GM19043 (cell line): ENCODE measurements at regions not wholly inside any gene's neighbourhood (a gene's known extent, or its start where the extent isn't known, plus 50 kb on each side); places are given as distances from the start of the nearest gene placed in this dataset.
A peak's percentile ranks its signal among the peaks of the same experiment; 100 is the strongest.

Experiments used
- ATAC-seq: cut with Tn5 transposase; IDR thresholded peaks from one replicate; pipeline ENCODE4 v1.9.1; 2021; ENCODE audit warnings: low read depth; ENCODE audit not compliant: unreplicated experiment

DNA sequence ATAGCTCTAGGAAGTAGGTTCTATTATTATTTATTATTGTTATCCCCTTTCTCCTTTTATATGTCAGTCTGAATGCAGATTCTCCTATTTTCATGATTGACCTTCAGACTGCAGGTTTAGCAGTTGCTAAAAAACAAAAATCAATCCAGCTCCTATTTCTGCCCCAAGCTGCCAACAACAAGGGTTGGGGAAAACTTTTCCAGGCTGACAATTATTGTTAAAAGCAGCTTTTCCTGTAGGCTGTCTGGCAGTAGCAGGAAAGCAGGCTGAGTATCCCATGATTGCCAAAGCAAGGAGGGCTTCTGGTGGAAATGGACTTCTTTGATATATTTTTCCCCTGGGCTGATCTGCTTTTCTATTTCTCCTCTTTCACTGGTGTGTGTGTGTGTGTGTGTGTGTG is 78.0 kb upstream of the CTLA4 start:
- no peak for ATAC-seq

GRCh38 chr2:203790134-203790852 is 77.3 kb upstream of the CTLA4 start:
- no peak for ATAC-seq

GRCh38 chr2:203796248-203797010 is 71.1 kb upstream of the CTLA4 start:
- no peak for ATAC-seq

DNA sequence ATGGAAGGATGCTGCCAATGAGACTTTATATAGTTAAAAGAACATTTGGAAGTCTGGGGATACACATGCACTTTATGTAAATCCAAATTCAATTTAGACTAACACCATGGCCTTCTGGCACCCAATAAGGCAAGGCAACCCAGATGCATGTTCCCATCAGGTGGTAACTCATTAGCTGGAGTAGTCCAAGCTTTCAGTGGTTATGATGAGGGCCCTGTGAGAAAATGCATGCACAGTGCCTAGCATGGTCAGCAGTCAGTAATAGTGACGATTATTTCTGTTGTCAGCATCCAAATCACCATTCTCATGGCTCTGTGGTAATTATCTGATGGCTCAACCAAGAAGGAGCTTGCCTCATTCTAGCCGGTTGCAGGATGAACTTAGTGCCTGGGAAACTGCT is 70.3 kb upstream of the CTLA4 start:
- ATAC-seq, result no peak

GRCh38 chr2:203797712-203798111 is 69.9 kb upstream of the CTLA4 start:
- ATAC-seq, result no peak

DNA sequence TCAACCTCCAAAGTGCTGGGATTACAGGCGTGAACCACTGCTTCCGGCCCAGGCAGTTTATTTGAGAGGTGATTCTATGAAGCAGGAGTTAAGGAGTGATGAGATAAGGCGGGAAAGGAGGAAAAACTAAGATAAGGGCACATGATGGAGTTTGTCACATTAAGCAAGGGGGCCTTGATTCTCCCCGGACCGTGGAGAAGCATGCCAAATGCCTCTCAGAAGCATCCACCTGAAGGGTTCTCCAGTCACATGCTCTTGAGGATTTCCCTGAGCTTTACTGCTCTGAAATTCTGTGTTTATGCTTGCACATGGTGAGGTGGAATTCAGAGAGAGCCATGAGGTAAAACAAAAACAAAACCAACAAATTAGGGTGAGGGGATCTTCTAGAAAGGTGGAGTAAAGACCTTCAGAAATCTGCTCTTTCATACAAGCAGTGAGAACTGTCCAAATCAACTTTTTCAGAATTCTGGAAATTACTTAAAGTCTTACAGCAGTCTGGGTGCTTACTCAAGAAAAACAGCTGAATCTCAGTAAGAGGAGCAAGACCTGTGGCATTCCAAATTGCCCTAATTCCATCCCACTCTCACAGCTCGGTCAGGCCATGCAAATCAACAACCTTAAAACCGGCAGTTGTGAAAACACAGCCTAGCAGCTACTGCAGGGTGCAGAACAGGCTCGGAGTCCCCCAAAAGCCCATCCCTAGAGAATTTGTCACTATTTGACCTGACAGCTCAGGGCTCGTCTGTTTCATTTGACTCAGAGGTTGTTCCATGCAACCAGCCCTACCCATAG is 69.1 kb upstream of the CTLA4 start:
- ATAC-seq, result no peak

GRCh38 chr2:203799908-203800307 is 67.7 kb upstream of the CTLA4 start:
- ATAC-seq, result peak; percentile 96

GRCh38 chr2:203800783-203801182 is 66.8 kb upstream of the CTLA4 start:
- no peak for ATAC-seq

GRCh38 chr2:203802342-203803052 is 65.1 kb upstream of the CTLA4 start:
- no peak for ATAC-seq

GRCh38 chr2:203803053-203803429 is 64.5 kb upstream of the CTLA4 start:
- ATAC-seq, result no peak

DNA sequence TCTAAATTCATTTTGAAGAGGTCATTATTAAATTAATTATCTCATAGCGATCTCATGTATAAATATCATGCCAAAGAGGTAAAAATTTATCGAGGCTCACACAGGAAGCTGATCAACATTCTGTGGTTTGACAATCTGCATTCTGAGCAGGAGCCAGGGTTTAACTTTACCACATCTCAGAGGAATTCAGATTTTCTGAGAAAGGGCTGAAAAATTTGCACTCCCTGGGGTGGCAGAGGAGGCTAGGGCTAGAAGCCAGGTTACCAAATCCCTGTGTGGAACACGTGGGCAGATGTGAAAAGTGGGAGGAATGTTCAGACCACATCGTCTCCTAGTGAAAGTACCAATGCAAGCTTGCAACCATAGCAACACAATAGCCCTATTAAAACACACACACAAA is 63.5 kb upstream of the CTLA4 start:
- no peak for ATAC-seq

GRCh38 chr2:203804764-203805485 is 62.6 kb upstream of the CTLA4 start:
- ATAC-seq, result no peak

- no peak for ATAC-seq
Measured at GRCh38 chr2:203805486-203805838, 62.1 kb upstream of the CTLA4 start.

DNA sequence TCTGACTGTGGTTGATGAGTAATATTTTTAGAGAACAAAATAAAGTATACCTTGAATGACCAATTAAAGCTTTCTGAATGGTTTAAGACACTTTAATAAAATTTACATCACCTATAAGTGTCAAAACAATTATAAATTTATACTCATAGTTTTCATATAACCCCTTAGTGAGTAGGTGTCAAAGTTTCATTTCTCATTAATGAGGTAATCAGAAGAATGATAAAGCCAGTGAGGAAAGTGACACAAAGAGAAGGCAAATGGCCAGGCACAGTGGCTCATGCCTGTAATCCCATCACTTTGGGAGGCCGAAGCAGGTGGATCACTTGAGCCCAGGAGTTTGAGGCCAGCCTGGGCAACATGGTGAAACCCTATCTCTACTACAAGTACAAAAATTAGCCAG is 60.8 kb upstream of the CTLA4 start:
- no peak for ATAC-seq

- ATAC-seq, result no peak
Measured at GRCh38 chr2:203808046-203808750, 59.4 kb upstream of the CTLA4 start.

DNA sequence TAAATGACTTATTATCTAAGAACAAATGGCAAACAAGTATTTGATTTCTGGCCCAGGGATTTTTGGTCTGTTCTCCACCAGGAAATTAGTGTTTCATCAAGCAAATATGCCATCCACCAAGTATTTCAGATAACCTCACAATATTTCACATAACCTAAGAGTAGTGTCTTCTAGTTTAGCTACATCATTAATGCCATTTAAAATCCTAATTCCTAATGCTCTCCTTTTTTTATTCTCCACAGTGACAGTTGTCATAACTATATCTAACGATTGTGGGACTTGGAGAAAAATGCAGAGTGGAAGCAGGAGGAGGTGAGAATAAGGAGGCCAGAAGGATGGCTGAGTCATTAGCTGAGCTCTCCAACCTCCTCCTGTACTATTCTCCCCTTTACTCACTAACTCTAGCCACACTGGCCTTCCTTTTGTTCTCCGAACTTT is 58.5 kb upstream of the CTLA4 start:
- ATAC-seq, result no peak

- ATAC-seq, result no peak
Measured at GRCh38 chr2:203809991-203810510, 57.5 kb upstream of the CTLA4 start.

- peak; percentile 46 for ATAC-seq
Measured at GRCh38 chr2:203811491-203812221, 55.9 kb upstream of the CTLA4 start.
